ENCODE measurements at regions not wholly inside any gene's neighbourhood (a gene's known extent, or its start where the extent isn't known, plus 50 kb on each side); places are given as distances from the start of the nearest gene placed in this dataset.
"Not testable (repeated sequence)": the region's sequence is repeated elsewhere in the genome, so short reads cannot be mapped to it uniquely, and the experiment has no call there.

- no peak for ATAC-seq (ENCODE audit: low FRiP score)
- TF ChIP-seq, protein P1, sequence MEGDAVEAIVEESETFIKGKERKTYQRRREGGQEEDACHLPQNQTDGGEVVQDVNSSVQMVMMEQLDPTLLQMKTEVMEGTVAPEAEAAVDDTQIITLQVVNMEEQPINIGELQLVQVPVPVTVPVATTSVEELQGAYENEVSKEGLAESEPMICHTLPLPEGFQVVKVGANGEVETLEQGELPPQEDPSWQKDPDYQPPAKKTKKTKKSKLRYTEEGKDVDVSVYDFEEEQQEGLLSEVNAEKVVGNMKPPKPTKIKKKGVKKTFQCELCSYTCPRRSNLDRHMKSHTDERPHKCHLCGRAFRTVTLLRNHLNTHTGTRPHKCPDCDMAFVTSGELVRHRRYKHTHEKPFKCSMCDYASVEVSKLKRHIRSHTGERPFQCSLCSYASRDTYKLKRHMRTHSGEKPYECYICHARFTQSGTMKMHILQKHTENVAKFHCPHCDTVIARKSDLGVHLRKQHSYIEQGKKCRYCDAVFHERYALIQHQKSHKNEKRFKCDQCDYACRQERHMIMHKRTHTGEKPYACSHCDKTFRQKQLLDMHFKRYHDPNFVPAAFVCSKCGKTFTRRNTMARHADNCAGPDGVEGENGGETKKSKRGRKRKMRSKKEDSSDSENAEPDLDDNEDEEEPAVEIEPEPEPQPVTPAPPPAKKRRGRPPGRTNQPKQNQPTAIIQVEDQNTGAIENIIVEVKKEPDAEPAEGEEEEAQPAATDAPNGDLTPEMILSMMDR (IDR thresholded peaks at IDR 0.05) = no peak
Observed at GRCh38 chr13:80523134-80523533, 182.2 kb upstream of the SPRY2 start.

DNA sequence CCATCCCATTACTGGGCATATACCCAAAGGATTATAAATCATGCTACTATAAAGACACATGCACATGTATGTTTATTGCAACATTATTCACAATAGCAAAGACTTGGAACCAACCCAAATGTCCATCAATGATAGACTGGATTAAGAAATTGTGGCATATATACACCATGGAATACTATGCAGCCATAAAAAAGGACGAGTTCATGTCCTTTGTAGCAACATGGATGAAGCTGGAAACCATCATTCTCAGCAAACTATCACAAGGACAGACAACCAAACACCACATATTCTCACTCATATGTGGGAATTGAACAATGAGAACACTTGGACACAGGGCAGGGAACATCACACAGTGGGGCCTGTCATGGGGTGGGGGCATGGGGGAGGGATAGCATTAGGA is 181.5 kb upstream of the SPRY2 start:
- not testable (repeated sequence) for DNase-seq (ENCODE audit: low spot score); ATAC-seq (ENCODE audit: low FRiP score)

More at GRCh38 chr13:80523134-80523533, 182.2 kb upstream of the SPRY2 start:
- DNase-seq (ENCODE audit: low spot score) = no peak

DNA sequence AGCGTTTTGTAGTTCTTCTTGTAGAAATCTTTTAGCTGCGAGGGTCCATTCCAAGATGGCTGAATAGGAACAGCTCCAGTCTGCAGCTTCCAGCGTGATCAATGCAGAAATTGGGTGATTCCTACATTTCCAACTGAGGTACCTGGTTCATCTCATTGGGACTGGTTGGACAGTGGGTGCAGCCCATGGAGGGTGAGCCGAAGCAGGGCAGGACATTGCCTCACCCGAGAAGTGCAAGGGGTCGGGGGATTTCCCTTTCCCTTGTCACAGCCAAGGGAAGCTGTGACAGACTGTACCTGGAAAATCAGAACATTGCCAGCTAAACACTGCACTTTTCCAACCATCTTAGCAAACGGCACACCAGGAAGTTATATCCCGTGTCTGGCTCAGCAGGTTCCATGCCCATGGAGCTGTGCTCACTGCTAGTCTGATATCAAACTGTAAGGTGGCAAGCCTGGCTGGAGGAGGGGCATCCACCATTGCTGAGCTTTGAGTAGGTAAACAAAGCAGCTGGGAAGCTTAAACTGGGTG is 176.0 kb upstream of the SPRY2 start:
- TF ChIP-seq, protein P1 (IDR thresholded peaks at IDR 0.05) = no peak
- ATAC-seq (ENCODE audit: low FRiP score) = no peak
- DNase-seq (ENCODE audit: low spot score) = no peak

- ATAC-seq (ENCODE audit: low FRiP score) (no peak), DNase-seq (ENCODE audit: low spot score) (no peak)
- TF ChIP-seq, protein P1 (IDR thresholded peaks at IDR 0.05) = no peak
Observed at GRCh38 chr13:80515296-80515695, 174.4 kb upstream of the SPRY2 start.

DNA sequence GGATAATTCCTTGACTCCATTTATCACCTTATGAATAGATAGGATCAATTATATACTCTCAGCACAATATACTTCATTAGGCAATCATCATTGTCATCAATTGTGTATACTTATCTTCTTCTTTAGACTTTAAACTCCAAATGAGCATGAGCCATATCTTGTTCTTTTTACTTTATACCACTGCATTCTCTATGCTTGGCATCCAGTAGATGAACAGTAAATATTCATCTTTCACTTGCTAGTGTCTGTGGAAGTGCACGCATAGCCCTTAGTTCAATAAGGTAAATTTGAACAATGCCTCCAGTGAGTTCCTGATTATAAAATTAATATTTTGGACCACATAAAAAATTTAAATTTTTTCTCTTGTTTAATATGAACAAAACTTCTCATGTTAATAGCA is 172.3 kb upstream of the SPRY2 start:
- TF ChIP-seq, protein P1 (IDR thresholded peaks at IDR 0.05) = no peak
- no peak for ATAC-seq (ENCODE audit: low FRiP score)

GRCh38 chr13:80510686-80511085 is 169.8 kb upstream of the SPRY2 start:
- DNase-seq (ENCODE audit: low spot score) = no peak
- TF ChIP-seq, protein P1 (IDR thresholded peaks at IDR 0.05) = no peak
- no peak for ATAC-seq (ENCODE audit: low FRiP score)

More for the DNA sequence above, 172.3 kb upstream of the SPRY2 start:
- no peak for DNase-seq (ENCODE audit: low spot score)

DNA sequence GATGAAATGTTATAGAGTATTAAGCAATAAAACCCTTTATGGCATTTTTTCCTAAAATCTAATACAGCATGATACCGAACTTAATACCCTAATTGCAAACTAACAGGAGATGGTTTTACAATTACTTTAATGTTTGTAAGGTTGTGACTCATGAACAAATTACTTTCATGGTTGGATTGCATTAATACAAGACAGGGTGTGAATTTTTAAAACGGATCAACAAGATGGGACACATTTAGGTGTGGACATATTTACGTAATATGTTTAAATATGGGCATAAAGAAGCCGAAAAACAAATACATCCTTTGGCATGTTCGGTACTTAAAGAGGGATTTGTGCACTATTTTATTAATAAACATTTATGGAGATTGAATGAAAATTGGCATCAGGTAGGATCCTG is 168.3 kb upstream of the SPRY2 start:
- ATAC-seq (ENCODE audit: low FRiP score) (no peak), DNase-seq (ENCODE audit: low spot score) (no peak)
- TF ChIP-seq, protein P1 (IDR thresholded peaks at IDR 0.05) = no peak

GRCh38 chr13:80508031-80508430 is 167.1 kb upstream of the SPRY2 start:
- DNase-seq (ENCODE audit: low spot score) (no peak), ATAC-seq (ENCODE audit: low FRiP score) (no peak)
- TF ChIP-seq, protein P1 (IDR thresholded peaks at IDR 0.05) = no peak

Data from omental fat pad (tissue), 3 donors.